HG03565 (cell line): ENCODE measurements at regions not wholly inside any gene's neighbourhood (a gene's known extent, or its start where the extent isn't known, plus 50 kb on each side); places are given as distances from the start of the nearest gene placed in this dataset.

Source experiments
- ATAC-seq: cut with Tn5 transposase; IDR thresholded peaks from one replicate; pipeline ENCODE4 v1.9.1; 2021; ENCODE audit warnings: mild to moderate bottlenecking, moderate library complexity; ENCODE audit not compliant: unreplicated experiment

- no peak for ATAC-seq
Observed at GRCh38 chr14:53810221-53810620, 146.4 kb downstream of the BMP4 start.

GRCh38 chr14:53808042-53808441, 148.6 kb downstream of the BMP4 start:
- ATAC-seq = no peak

- ATAC-seq = no peak
Observed at GRCh38 chr14:53807542-53807941, 149.1 kb downstream of the BMP4 start.

DNA sequence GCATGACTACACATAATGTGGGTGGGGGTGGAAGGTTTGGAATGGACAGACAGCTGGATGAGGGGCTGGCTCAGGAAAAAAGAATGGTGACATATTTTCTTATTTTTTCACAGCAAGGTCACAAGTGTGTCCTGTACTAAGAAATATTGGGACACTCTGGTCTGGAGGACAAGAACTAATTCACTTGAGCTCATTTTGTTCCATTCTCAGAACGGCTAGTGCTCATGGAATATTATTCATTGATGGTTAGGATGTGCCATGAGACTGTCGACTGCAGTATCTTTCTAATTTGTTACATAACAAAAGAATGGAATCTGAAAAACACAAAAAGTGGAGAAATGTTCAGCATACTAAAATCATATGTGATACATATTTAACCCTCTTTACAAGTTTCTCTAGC, 149.5 kb downstream of the BMP4 start:
- no peak for ATAC-seq

DNA sequence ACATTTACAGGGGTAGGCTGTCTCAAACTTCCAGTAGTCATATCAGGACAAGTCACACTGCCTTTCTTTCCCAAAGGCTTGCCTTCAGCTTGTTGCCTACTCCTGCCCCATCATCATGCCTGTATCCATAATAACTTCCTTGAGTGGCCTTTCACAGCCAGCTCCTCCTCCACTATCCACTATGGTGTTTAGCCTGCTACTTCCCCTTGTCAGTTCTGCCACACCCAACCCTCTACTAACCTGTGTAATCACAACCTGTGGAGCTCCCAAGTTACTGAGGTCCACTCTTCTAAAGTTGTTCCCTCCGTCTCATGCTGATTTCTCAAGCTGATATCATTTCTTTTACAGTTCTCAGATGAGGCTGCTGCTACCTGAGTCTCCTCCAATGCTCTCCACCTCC, 159.9 kb downstream of the BMP4 start:
- ATAC-seq = no peak

GRCh38 chr14:53793790-53794505, 162.7 kb downstream of the BMP4 start:
- no peak for ATAC-seq

- no peak for ATAC-seq
Observed at GRCh38 chr14:53792909-53793308, 163.7 kb downstream of the BMP4 start.

DNA sequence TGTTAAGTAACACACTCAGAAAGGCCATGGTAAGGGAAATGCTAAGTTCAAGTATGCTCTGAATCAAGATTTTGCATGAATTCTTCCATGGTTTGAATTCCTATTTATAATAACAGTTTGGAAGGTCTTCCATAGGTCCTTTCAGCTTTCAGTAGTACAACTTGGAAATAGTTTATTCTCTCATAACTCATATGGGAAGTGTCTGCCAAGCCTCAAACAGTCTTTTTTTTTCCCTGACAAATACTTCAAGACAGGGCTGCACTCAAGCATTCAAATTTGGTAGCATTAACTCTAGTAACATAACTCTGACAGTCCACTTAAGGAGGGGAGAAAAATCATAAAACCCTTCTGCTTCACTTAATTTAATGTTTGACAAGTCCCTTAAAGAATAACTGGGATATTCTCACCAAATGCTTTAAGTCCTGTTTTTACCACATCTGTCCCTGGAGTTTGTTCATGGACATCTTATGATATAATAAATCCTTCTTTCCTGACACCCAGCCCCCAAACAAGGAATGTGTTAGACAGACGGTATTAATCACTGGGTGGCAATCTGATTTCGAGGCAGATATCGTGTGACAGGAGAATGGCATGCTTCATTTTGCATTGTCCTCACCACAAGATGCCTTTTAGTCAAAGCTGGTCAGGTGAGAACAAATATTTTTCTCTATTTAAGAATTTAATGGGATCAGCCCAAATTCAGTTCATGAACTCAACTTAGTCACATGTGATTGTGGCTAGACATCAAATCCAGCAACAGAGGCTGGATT, 165.7 kb downstream of the BMP4 start:
- no peak for ATAC-seq

GRCh38 chr14:53788566-53788965, 168.1 kb downstream of the BMP4 start:
- no peak for ATAC-seq

GRCh38 chr14:53786045-53786444, 170.6 kb downstream of the BMP4 start:
- ATAC-seq = no peak

DNA sequence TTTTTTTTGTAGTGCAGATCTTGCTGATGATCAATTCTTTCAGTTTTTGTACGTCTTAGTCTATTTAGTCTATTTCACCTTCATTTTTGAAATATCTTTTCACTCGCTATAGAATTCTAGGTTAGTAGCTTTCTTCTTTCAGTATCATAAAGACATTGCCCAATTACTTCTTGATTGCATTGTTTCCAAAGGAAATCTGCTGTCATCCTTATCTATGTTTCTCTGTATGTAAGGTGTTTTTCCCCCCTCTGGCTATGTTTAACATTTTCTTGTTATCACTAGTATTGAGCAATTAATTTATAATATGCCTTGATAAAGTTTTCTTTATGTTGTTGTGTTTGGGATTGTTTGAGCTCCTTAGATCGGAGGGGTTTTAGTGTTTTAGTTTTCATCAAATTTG, 171.9 kb downstream of the BMP4 start:
- ATAC-seq = no peak

DNA sequence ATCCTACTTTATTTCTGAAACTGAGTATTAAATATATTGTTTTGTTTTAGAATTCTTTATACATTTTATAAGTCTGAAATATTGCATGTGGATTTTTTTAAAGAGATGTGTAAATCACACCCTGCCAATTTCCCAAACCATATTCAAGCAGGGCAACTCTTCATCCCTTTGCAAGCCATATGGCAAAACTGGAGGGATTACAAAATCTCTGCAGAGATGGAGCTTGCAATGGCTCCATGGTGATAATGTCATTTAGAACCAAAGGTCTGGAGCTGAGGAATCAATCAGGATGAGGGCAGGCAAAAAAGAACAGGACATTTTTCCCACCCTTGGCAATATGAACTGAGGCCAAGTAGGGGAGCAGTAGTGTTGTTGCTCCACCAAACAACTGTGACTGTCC, 173.4 kb downstream of the BMP4 start:
- ATAC-seq = no peak

DNA sequence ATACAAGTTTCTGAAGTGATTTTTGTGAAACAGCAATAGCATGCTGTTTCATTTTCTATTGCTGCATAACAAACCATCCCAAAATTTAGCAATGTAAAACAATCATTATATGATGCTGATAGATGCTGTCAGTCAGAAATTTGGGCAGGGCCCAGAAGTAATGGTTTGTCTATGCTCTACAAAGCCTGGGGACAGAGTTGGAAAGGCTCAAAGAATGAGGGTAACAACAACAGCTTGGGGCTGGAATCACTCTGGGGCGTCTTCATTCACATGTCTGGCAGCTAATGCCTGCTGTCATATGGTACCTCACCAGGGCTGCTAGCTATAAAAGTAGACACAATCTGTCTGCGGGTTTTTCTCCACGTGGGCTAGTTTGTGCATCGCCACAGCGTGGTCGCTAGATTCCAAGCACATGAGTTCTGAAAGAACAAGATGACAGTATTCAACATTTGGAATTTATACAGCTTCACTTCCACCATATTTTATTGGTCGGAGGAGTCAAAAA, 176.5 kb downstream of the BMP4 start:
- no peak for ATAC-seq

DNA sequence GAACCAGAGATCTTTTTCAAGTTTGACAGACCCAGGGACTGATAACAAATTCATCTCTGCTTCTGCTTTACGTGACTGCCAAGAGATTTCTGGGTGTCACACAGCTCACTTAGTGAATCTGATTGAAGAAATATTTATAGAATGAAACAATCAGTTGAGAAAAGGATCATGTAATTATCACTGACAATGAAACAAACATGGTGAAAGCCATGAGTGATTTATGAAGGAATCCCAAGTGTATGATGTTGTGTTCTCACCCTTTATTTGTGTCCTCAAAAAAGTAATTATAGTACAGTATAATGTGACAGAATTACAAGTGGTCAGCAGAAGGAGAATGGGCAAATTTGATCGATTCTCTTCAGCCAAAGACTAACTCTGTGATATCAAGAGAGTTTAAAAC, 177.3 kb downstream of the BMP4 start:
- no peak for ATAC-seq

DNA sequence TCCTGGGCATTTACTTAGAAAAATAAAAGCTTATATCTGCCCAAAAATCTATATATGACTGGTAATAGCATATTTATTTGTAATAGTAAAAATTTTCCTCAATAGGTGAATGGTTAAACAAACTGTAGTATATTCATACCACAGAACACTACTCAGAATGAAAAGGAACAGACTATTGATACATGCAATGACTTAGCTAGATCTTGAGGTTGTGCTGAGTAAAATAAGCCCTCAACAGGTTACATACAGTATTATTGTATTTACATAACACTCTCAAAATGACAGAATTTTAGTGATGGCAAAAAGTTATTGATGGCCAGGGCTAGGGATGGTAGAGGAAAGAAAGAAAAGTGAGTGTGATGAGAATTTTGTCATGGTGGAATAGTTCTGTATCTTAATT, 178.4 kb downstream of the BMP4 start:
- peak; percentile 41 for ATAC-seq

DNA sequence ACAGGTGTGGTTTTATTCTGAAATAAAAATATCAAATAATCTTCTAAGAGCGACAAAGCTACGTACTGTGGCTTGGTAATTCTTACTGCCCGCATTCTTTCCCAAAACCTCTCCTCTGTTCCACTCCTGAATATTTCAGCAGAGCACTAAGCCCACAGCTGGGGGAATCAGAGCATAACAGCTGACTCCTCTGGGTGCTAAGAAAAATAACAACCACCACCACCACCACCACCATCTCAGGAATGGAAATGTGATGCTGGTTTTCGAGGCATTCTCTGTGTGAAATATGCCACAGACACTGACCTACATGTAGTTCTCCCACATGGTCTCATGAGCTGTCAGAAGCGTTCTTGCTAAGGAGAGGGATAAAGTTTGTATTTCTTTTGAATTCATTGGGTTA, 183.7 kb downstream of the BMP4 start:
- ATAC-seq = no peak

DNA sequence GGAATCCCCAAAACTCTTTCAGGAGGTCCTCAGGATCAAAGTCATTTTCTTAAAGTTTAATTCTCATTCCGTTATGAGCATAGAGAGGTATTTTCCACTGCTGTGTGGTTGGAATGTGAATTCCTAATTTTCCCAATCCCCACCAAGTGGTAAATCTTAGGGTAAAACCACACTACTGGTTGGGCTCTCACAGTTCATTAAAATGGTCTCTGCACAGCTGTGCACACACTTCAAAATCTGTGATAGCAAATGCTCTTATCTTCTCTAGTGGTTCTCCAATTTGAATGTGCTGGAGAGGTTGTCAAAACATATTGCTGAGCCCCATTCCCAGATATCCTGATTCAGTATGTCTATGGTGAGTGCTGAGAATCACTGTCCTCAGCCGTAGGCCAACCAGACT, 189.1 kb downstream of the BMP4 start:
- no peak for ATAC-seq

DNA sequence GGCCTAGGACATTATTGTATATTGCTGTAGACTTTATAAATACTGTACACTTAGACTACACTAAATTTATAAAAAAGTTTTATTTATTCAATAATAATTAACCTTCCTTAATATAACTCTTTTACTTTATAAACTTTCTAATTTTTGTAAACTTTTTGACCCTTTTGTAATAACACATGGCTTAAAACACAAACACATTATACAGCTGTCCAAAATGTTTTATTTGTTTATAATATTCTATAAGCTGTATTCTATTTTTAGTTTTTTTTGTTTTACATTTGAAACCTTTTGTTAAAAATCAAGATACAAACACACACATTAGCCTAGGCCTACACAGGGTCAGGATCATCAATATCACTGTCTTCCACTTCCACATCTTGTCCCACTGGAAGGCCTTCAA, 190.0 kb downstream of the BMP4 start:
- ATAC-seq = no peak

DNA sequence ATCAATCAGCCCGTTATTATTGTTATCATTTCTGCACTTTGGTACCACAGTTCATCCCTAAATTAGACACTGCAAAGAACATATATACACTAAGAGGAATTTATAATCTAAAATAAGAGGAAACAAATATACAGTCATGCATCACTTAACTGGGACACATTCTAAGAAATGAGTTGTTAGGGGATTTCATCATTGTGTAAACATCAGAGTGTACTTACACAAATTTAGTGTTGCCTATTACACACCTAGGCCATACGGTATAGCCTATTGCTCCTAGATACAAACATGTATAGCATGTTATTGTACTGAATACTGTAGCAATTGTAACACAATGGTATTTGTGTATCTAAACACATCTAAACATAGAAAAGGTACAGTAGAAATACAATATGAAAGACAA, 190.5 kb downstream of the BMP4 start:
- no peak for ATAC-seq

DNA sequence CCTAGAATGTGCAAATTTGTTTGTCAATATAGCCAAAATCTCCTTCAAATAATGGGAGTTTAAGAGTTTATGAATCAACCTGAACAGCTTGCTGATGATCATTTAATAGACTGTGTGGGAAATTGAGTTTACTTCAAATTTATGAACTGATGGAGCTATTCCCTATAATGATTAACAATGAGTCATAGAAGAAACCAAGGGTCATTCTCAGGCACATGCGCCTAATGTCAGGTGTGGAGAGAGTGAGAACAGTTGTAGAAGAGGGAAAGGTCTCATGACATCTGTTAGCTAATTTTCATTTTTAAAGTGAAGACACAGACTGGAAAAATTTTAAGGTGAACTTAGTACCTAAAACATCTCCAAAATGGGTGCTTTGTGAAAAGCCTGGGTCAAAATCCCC, 191.8 kb downstream of the BMP4 start:
- ATAC-seq = no peak

DNA sequence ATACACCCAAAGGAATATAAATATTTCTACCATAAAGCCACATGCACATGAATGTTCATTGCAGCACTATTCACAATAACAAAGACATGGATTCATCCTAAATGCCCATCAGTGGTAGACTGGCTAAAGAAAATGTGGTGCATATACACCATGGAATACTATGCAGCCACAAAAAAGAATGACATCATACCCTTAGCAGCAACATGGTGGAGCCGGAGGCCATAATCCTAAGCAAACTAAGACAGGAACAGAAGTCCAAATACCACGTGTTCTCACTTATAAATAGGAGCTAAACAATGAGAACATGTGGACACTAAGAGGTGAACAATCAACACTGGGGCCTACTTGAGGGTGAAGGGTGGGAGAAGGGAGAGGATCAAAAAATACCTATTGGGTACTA, 198.5 kb downstream of the BMP4 start:
- ATAC-seq = no peak

DNA sequence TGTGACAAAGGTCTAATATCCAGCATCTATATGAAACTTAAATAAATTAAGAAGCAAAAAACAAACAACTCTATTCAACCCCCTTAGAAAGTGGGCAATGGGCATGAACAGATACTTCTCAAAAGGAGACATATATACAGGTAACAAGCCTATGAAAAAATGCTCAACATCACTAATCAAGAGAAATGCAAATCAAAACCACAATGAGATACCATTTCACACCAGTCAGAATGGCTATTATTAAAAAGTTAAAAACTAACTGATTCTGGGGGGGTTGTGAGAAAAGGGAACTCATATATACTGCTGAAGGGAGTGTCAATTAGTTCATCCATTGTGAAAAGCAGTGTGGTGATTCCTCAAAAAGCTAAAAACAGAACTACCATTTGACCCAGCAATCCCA, 198.9 kb downstream of the BMP4 start:
- ATAC-seq = no peak
